Stimulated activated CD8-positive, alpha-beta memory T cell treated with anti-CD3 and anti-CD28 coated beads, Interleukin-15, amount 100 ng/mL, for 1 hour (primary cell): ENCODE measurements at regions not wholly inside any gene's neighbourhood (a gene's known extent, or its start where the extent isn't known, plus 50 kb on each side); places are given as distances from the start of the nearest gene placed in this dataset.
"Not testable (repeated sequence)": the region's sequence is repeated elsewhere in the genome, so short reads cannot be mapped to it uniquely, and the experiment has no call there.

Source experiments
- DNase-seq: peaks from one replicate; pipeline ENCODE4 v3.0.0-alpha.2; 2020; ENCODE audit warnings: low read depth

- no peak for DNase-seq
These were observed 102.6 kb downstream of the PLG start for GRCh38 chr6:160804639-160805038.

- DNase-seq: no peak
These were observed 106.2 kb downstream of the PLG start for GRCh38 chr6:160808263-160808662.

GRCh38 chr6:160810238-160810637, 108.2 kb downstream of the PLG start:
- no peak for DNase-seq

GRCh38 chr6:160812097-160812496, 110.1 kb downstream of the PLG start:
- DNase-seq: no peak

GRCh38 chr6:160818934-160819333, 116.9 kb downstream of the PLG start:
- no peak for DNase-seq

- DNase-seq: not testable (repeated sequence)
These were observed 118.6 kb downstream of the PLG start for GRCh38 chr6:160820661-160821060.

- DNase-seq: no peak
These were observed 129.7 kb downstream of the PLG start for GRCh38 chr6:160831739-160832138.

- DNase-seq: no peak
These were observed 130.4 kb downstream of the PLG start for GRCh38 chr6:160832422-160832821.

- no peak for DNase-seq
These were observed 135.1 kb downstream of the PLG start for GRCh38 chr6:160837146-160837545.

GRCh38 chr6:160851031-160851430, 140.5 kb upstream of the MAP3K4 start:
- DNase-seq: no peak

GRCh38 chr6:160853946-160854345, 137.6 kb upstream of the MAP3K4 start:
- no peak for DNase-seq

GRCh38 chr6:160858886-160859285, 132.7 kb upstream of the MAP3K4 start:
- DNase-seq: no peak

GRCh38 chr6:160859822-160860221, 131.7 kb upstream of the MAP3K4 start:
- no peak for DNase-seq

- DNase-seq: no peak
These were observed 129.7 kb upstream of the MAP3K4 start for GRCh38 chr6:160861824-160862223.

GRCh38 chr6:160863782-160864181, 127.8 kb upstream of the MAP3K4 start:
- DNase-seq: no peak

GRCh38 chr6:160871320-160871719, 120.2 kb upstream of the MAP3K4 start:
- DNase-seq: no peak

- no peak for DNase-seq
These were observed 110.3 kb upstream of the MAP3K4 start for GRCh38 chr6:160881148-160881808.

GRCh38 chr6:160882006-160882405, 109.6 kb upstream of the MAP3K4 start:
- no peak for DNase-seq

GRCh38 chr6:160882791-160883279, 108.7 kb upstream of the MAP3K4 start:
- no peak for DNase-seq

GRCh38 chr6:160883560-160883959, 108.0 kb upstream of the MAP3K4 start:
- DNase-seq: no peak

- no peak for DNase-seq
These were observed 107.6 kb upstream of the MAP3K4 start for GRCh38 chr6:160883999-160884398.

- DNase-seq: not testable (repeated sequence)
These were observed 102.4 kb upstream of the MAP3K4 start for GRCh38 chr6:160889148-160889547.

- DNase-seq: no peak
These were observed 99.9 kb upstream of the MAP3K4 start for GRCh38 chr6:160891690-160892089.

- no peak for DNase-seq
These were observed 96.0 kb upstream of the MAP3K4 start for GRCh38 chr6:160895562-160895961.
